Adipocyte (in vitro differentiated cells): ENCODE measurements at regions not wholly inside any gene's neighbourhood (a gene's known extent, or its start where the extent isn't known, plus 50 kb on each side); places are given as distances from the start of the nearest gene placed in this dataset.

Experiments used
- DNase-seq: peaks from one replicate; pipeline ENCODE4 v3.0.0-alpha.2; 2015; ENCODE audit warnings: low read depth
- H3K27me3 ChIP-seq: replicated peaks from 2 replicates; pipeline ENCODE4 v1.7.0; 2013; ENCODE audit warnings: mild to moderate bottlenecking, low read length, moderate library complexity; ENCODE audit not compliant: control insufficient read depth, insufficient read depth
- H3K36me3 ChIP-seq: 2 replicates; pipeline ENCODE4 v1.7.0; 2013; ENCODE audit warnings: low read length, mild to moderate bottlenecking, moderate library complexity; ENCODE audit not compliant: control insufficient read depth, insufficient read depth, severe bottlenecking
- H3K4me1 ChIP-seq: 2 replicates; pipeline ENCODE4 v1.7.0; 2013; ENCODE audit warnings: mild to moderate bottlenecking, low read length, moderate library complexity; ENCODE audit not compliant: control insufficient read depth, insufficient read depth
- H3K4me3 ChIP-seq: 2 replicates; pipeline ENCODE4 v1.7.0; 2013; ENCODE audit warnings: mild to moderate bottlenecking, low read length, moderate library complexity
- H3K9ac ChIP-seq: 2 replicates; pipeline ENCODE4 v1.7.0; 2013; ENCODE audit warnings: mild to moderate bottlenecking, low read length, moderate library complexity
- H3K9me3 ChIP-seq: 2 replicates; pipeline ENCODE4 v1.7.0; 2013; ENCODE audit warnings: mild to moderate bottlenecking, low read length, moderate library complexity; ENCODE audit not compliant: control insufficient read depth

GRCh38 chr12:97275728-97276590 lies 186.6 kb upstream of the RMST start:
- Histone ChIP-seq H3K9me3 (no peaks in the 10 kb centered on the region), H3K4me1 (no peaks in the 10 kb centered on the region), H3K4me3 (no peak overlapping the region), H3K9ac (no peak overlapping the region), H3K27me3 (peaks cover 9% of the 10 kb centered on the region), H3K36me3 (no peaks in the 10 kb centered on the region)
- no peak for DNase-seq

DNA sequence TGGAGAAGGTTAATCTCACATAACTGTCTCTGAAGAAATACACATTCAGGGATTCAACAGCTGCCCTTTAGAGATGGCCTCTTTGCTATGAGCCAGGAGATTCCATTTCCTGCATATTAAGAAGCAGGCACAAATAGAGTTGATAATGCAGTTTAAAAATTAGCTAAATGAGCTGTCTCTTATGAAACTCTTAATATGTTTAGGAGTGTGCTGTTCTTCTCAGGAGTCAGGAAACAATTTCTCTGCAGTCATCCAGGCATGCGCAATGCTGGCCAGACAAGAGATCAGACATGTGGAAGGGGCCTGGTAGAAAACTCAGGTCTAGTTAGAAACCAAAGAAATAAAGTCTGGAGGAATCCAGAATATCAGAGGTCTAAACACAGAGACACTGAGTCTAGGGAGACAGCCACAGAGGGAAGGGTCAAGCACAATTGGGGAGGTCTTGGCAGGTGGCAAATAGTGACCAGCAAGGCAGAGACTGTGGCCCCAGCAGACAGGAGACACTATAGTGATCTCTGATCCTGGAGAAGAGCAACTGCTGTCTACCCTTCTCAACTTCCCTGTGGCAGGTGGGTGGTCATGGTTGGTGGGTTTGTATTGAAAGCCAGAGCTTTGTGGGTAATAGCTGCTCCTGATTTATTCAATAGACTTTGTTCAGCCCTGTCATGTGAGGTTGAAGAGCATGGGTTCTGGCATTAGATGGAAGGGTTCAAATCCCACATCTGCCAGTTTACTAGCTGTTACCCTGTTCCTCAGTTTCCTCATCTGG lies 185.8 kb upstream of the RMST start:
- Histone ChIP-seq H3K9ac (no peak overlapping the region), H3K27me3 (peaks cover 9% of the 10 kb centered on the region), H3K4me3 (no peak overlapping the region), H3K36me3 (no peaks in the 10 kb centered on the region), H3K4me1 (no peaks in the 10 kb centered on the region), H3K9me3 (no peaks in the 10 kb centered on the region)
- DNase-seq = no peak

- Histone ChIP-seq H3K36me3 (no peaks in the 10 kb centered on the region), H3K4me1 (no peaks in the 10 kb centered on the region), H3K4me3 (no peak overlapping the region), H3K9me3 (no peaks in the 10 kb centered on the region), H3K9ac (no peak overlapping the region), H3K27me3 (peaks cover 3% of the 10 kb centered on the region)
- DNase-seq = no peak
These were observed 179.3 kb upstream of the RMST start for GRCh38 chr12:97283297-97283696.

DNA sequence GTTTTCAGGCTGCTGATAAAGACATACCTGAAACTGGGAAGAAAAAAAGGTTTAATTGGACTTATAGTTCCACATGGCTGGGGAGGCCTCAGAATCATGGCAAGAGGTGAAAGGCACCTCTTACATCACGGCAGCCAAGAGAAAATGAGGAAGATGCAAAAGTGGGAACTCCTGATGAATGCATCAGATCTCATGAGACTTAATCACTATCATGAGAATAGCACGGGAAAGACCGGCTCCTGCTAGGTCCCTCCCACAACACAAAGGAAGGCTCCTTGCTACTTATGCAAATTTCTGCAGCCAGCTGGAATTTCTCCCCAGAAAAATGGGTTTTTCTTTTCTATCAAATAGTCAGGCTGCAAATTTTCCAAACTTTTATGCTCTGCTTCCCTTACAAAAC lies 174.1 kb upstream of the RMST start:
- no peaks in the 10 kb centered on the region for H3K9me3 ChIP-seq
- H3K4me1 ChIP-seq = no peaks in the 10 kb centered on the region
- H3K27me3 ChIP-seq = no peaks in the 10 kb centered on the region
- no peak for DNase-seq
- H3K4me3 ChIP-seq = no peak overlapping the region
- H3K9ac ChIP-seq = no peak overlapping the region
- no peaks in the 10 kb centered on the region for H3K36me3 ChIP-seq

DNA sequence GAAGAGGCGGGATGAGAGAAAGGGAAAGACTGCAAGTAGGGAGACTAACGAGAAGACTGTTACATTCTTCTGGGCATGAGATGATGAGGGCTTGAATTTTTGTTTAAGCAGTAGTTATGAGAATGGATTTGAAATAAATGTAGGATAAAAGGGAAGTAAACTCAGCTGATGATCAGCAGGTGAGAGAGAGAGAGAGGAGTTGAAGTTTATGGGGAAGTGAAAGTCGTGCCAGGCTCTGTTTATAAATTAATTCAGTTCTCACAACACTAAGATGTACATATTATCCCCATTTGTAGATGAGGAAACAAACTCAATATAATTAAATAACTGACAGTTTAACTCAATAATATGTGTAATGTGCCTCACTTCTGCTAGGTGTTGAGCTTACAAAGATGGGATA lies 170.0 kb upstream of the RMST start:
- Histone ChIP-seq H3K4me3 (no peak overlapping the region), H3K27me3 (no peaks in the 10 kb centered on the region), H3K36me3 (no peaks in the 10 kb centered on the region), H3K9me3 (peaks cover 4% of the 10 kb centered on the region), H3K9ac (no peak overlapping the region), H3K4me1 (no peaks in the 10 kb centered on the region)
- DNase-seq = no peak

- no peak overlapping the region for H3K4me3 ChIP-seq
- peaks cover 4% of the 10 kb centered on the region for H3K9me3 ChIP-seq
- no peak overlapping the region for H3K9ac ChIP-seq
- DNase-seq = no peak
- H3K36me3 ChIP-seq = no peaks in the 10 kb centered on the region
- no peaks in the 10 kb centered on the region for H3K4me1 ChIP-seq
- no peaks in the 10 kb centered on the region for H3K27me3 ChIP-seq
These were observed 169.1 kb upstream of the RMST start for GRCh38 chr12:97293541-97293940.

DNA sequence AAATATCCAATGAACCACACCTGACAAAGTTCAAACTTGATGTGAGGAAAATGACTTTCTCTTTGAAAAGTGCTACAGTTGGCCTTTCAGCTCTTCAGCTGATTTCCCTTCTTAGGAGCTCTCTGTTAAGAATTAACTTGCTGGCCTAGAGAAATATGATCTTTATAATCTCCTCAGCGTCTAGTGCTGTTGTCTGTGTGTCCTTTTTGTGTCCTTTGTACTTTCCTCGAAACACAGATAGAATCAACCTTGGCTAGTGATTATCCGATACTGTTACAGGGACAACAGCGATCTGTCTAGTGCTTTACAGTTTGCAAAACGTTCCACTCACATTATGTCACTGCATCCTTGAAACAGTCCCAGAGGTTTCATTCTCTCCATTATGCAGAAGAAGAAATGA lies 162.8 kb upstream of the RMST start:
- Histone ChIP-seq H3K9me3 (peaks cover 4% of the 10 kb centered on the region), H3K27me3 (no peaks in the 10 kb centered on the region), H3K36me3 (no peaks in the 10 kb centered on the region), H3K4me1 (no peaks in the 10 kb centered on the region), H3K4me3 (no peak overlapping the region), H3K9ac (no peak overlapping the region)
- DNase-seq = no peak

DNA sequence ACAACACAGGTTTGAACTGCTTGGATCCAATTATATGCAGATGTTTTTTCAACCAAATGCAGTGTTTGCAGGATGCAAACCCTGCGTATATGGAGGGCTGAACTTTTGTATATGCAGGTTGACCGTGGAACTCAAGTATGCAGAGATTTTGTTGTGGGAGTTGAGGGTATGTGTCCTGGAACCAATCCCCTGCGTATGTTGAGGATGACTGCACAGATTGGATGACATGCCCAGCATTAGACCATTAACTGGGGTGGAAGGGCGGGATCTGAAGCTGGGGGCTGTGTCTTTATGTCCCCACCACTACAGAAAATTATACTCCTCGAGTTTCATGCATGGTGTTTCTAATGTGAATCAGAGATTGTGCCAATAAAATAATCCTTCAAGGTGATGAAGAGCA lies 162.2 kb upstream of the RMST start:
- no peak overlapping the region for H3K9ac ChIP-seq
- no peaks in the 10 kb centered on the region for H3K36me3 ChIP-seq
- H3K4me3 ChIP-seq = no peak overlapping the region
- no peaks in the 10 kb centered on the region for H3K4me1 ChIP-seq
- H3K9me3 ChIP-seq = no peaks in the 10 kb centered on the region
- H3K27me3 ChIP-seq = no peaks in the 10 kb centered on the region
- no peak for DNase-seq

DNA sequence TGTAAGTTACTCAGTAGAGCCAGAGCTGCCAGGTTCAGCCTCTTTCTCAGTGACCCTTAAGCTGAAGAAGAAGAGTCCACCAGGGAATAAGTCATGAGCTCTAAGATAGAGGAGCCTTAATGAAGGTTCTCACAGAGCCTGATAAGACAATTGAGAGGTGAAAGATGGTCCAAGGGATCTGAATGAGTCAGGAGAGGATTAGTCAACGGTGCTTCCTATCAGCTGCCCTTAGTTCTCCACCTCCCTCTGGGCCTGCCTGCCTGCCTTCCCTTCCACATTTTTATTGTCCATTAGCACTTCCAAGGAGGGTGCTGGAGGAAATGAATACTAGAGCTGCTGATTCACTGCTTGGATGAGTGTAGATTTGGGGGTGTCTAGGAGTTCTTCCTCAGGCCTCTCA lies 161.7 kb upstream of the RMST start:
- no peak for DNase-seq
- Histone ChIP-seq H3K27me3 (no peaks in the 10 kb centered on the region), H3K4me3 (no peak overlapping the region), H3K9ac (no peak overlapping the region), H3K9me3 (no peaks in the 10 kb centered on the region), H3K36me3 (no peaks in the 10 kb centered on the region), H3K4me1 (no peaks in the 10 kb centered on the region)

- no peak for DNase-seq
- Histone ChIP-seq H3K4me3 (no peak overlapping the region), H3K27me3 (no peaks in the 10 kb centered on the region), H3K9me3 (no peaks in the 10 kb centered on the region), H3K36me3 (no peaks in the 10 kb centered on the region), H3K9ac (no peak overlapping the region), H3K4me1 (no peaks in the 10 kb centered on the region)
These were observed 161.0 kb upstream of the RMST start for GRCh38 chr12:97301576-97301975.

- H3K36me3 ChIP-seq = no peaks in the 10 kb centered on the region
- peaks cover 3% of the 10 kb centered on the region for H3K27me3 ChIP-seq
- no peak for DNase-seq
- no peaks in the 10 kb centered on the region for H3K4me1 ChIP-seq
- H3K9me3 ChIP-seq = no peaks in the 10 kb centered on the region
- no peak overlapping the region for H3K4me3 ChIP-seq
- H3K9ac ChIP-seq = no peak overlapping the region
These were observed 157.0 kb upstream of the RMST start for GRCh38 chr12:97305651-97306050.
